ENCODE measurements at regions not wholly inside any gene's neighbourhood (a gene's known extent, or its start where the extent isn't known, plus 50 kb on each side); places are given as distances from the start of the nearest gene placed in this dataset.

GRCh38 chr15:70240820-70241430 lies 143.2 kb upstream of the TLE3 start:
- TF ChIP-seq CTCF (IDR thresholded peaks at IDR 0.05) (no peak), POLR2AphosphoS5 (IDR thresholded peaks at IDR 0.05; ENCODE audit: insufficient read depth in 1 of 2, low read depth in 1 of 2) (no peak)
